ENCODE measurements at regions not wholly inside any gene's neighbourhood (a gene's known extent, or its start where the extent isn't known, plus 50 kb on each side); places are given as distances from the start of the nearest gene placed in this dataset.

- no peak for TF ChIP-seq ZNF70 (CRISPR knock-in tag; IDR thresholded peaks at IDR 0.05)
- no peak for TF ChIP-seq CREB5 (CRISPR knock-in tag; IDR thresholded peaks at IDR 0.05; ENCODE audit: low read depth)
- no peak for TF ChIP-seq TSHZ2 (CRISPR knock-in tag; IDR thresholded peaks at IDR 0.05)
- no peak for TF ChIP-seq TCF4 (CRISPR knock-in tag; IDR thresholded peaks at IDR 0.05; ENCODE audit: borderline replicate concordance)
- TF ChIP-seq SNAI2 (CRISPR knock-in tag; IDR thresholded peaks at IDR 0.05): no peak
- no peak for TF ChIP-seq ISL1 (CRISPR knock-in tag; IDR thresholded peaks at IDR 0.05)
- no peak for TF ChIP-seq ZNF565 (CRISPR knock-in tag; conservative IDR thresholded peaks at IDR 0.05; ENCODE audit: low read depth)
- no peak for TF ChIP-seq GLIS3 (CRISPR knock-in tag; IDR thresholded peaks at IDR 0.05)
- ATAC-seq: no peak
Measured at GRCh38 chr6:74762841-74763240, 443.0 kb downstream of the COL12A1 start.

GRCh38 chr6:74757813-74758212, 448.0 kb downstream of the COL12A1 start:
- ATAC-seq: no peak
- no peak for TF ChIP-seq OSR1 (CRISPR knock-in tag; IDR thresholded peaks at IDR 0.05)
- TF ChIP-seq TSHZ2 (CRISPR knock-in tag; IDR thresholded peaks at IDR 0.05): no peak
- no peak for TF ChIP-seq CREB5 (CRISPR knock-in tag; IDR thresholded peaks at IDR 0.05; ENCODE audit: low read depth)
- no peak for TF ChIP-seq ESRRG (CRISPR knock-in tag; IDR thresholded peaks at IDR 0.05)
- TF ChIP-seq ARNTL (CRISPR knock-in tag; IDR thresholded peaks at IDR 0.05; ENCODE audit: borderline replicate concordance, low read depth): no peak
- no peak for TF ChIP-seq ZNF70 (CRISPR knock-in tag; IDR thresholded peaks at IDR 0.05)
- TF ChIP-seq PATZ1 (CRISPR knock-in tag; IDR thresholded peaks at IDR 0.05; ENCODE audit: borderline replicate concordance): no peak
- no peak for TF ChIP-seq POU6F1 (CRISPR knock-in tag; IDR thresholded peaks at IDR 0.05; ENCODE audit: borderline replicate concordance, low read depth)
- no peak for TF ChIP-seq TCF4 (CRISPR knock-in tag; IDR thresholded peaks at IDR 0.05; ENCODE audit: borderline replicate concordance)
- TF ChIP-seq TOX (CRISPR knock-in tag; IDR thresholded peaks at IDR 0.05; ENCODE audit: borderline replicate concordance): no peak
- TF ChIP-seq ZC3H10 (CRISPR knock-in tag; IDR thresholded peaks at IDR 0.05): no peak
- no peak for TF ChIP-seq CSDC2 (CRISPR knock-in tag; IDR thresholded peaks at IDR 0.05)
- TF ChIP-seq CSRNP3 (CRISPR knock-in tag; IDR thresholded peaks at IDR 0.05): no peak

Measured in SK-N-SH treated with all-trans-retinoic acid at 6 μM for 48 hours (cell line).